ENCODE measurements at regions not wholly inside any gene's neighbourhood (a gene's known extent, or its start where the extent isn't known, plus 50 kb on each side); places are given as distances from the start of the nearest gene placed in this dataset.

- H3K9me3 ChIP-seq (ENCODE audit: control insufficient read depth, insufficient read depth, low read length), result no peaks in the 10 kb centered on the region
- no peak for TF ChIP-seq CTCF (IDR thresholded peaks at IDR 0.05; ENCODE audit: low read depth, low read length, poor library complexity, severe bottlenecking)
- TF ChIP-seq EZH2phosphoT487 (IDR thresholded peaks at IDR 0.05; ENCODE audit: borderline replicate concordance, low read length), result no peak
- H3K79me2 ChIP-seq (ENCODE audit: control insufficient read depth, low read length), result no peaks in the 10 kb centered on the region
- no peak overlapping the region for H3K27ac ChIP-seq (ENCODE audit: low read depth, low read length)
- no peaks in the 10 kb centered on the region for H3F3A ChIP-seq (ENCODE audit: control insufficient read depth, insufficient read depth)
- H4K20me1 ChIP-seq (ENCODE audit: control insufficient read depth, insufficient read depth, low read depth, low read length), result no peaks in the 10 kb centered on the region
- no peaks in the 10 kb centered on the region for H3K4me1 ChIP-seq (ENCODE audit: control insufficient read depth, low read length)
- no peaks in the 10 kb centered on the region for H3K36me3 ChIP-seq (ENCODE audit: control insufficient read depth, low read length)
- H3K27me3 ChIP-seq (ENCODE audit: control insufficient read depth, low read length), result no peaks in the 10 kb centered on the region
- no peaks in the 10 kb centered on the region for H3K9me2 ChIP-seq (replicated peaks; ENCODE audit: control insufficient read depth, low read length)
- no peak overlapping the region for H3K4me3 ChIP-seq (ENCODE audit: low read length)
- H3K4me2 ChIP-seq (ENCODE audit: low read length), result no peak overlapping the region
Measured at GRCh38 chr10:128979405-128979804, 487.6 kb upstream of the MGMT start.

GRCh38 chr10:128981251-128981650 is 485.8 kb upstream of the MGMT start:
- H3K4me3 ChIP-seq (ENCODE audit: low read length), result no peak overlapping the region
- no peak for TF ChIP-seq EZH2phosphoT487 (IDR thresholded peaks at IDR 0.05; ENCODE audit: borderline replicate concordance, low read length)
- TF ChIP-seq CTCF (IDR thresholded peaks at IDR 0.05; ENCODE audit: low read depth, low read length, poor library complexity, severe bottlenecking), result no peak
- H4K20me1 ChIP-seq (ENCODE audit: control insufficient read depth, insufficient read depth, low read depth, low read length), result no peaks in the 10 kb centered on the region
- H3K79me2 ChIP-seq (ENCODE audit: control insufficient read depth, low read length), result no peaks in the 10 kb centered on the region
- H3K4me1 ChIP-seq (ENCODE audit: control insufficient read depth, low read length), result no peaks in the 10 kb centered on the region
- no peaks in the 10 kb centered on the region for H3K9me2 ChIP-seq (replicated peaks; ENCODE audit: control insufficient read depth, low read length)
- H3K9me3 ChIP-seq (ENCODE audit: control insufficient read depth, insufficient read depth, low read length), result no peaks in the 10 kb centered on the region
- no peaks in the 10 kb centered on the region for H3K27me3 ChIP-seq (ENCODE audit: control insufficient read depth, low read length)
- no peaks in the 10 kb centered on the region for H3F3A ChIP-seq (ENCODE audit: control insufficient read depth, insufficient read depth)
- H3K36me3 ChIP-seq (ENCODE audit: control insufficient read depth, low read length), result no peaks in the 10 kb centered on the region
- H3K27ac ChIP-seq (ENCODE audit: low read depth, low read length), result no peak overlapping the region
- no peak overlapping the region for H3K4me2 ChIP-seq (ENCODE audit: low read length)

- Histone ChIP-seq H3K27me3 (ENCODE audit: control insufficient read depth, low read length) (no peaks in the 10 kb centered on the region), H3K4me2 (ENCODE audit: low read length) (no peak overlapping the region), H3K4me1 (ENCODE audit: control insufficient read depth, low read length) (no peaks in the 10 kb centered on the region), H3K79me2 (ENCODE audit: control insufficient read depth, low read length) (no peaks in the 10 kb centered on the region), H4K20me1 (ENCODE audit: control insufficient read depth, insufficient read depth, low read depth, low read length) (no peaks in the 10 kb centered on the region), H3K9me3 (ENCODE audit: control insufficient read depth, insufficient read depth, low read length) (no peaks in the 10 kb centered on the region), H3K36me3 (ENCODE audit: control insufficient read depth, low read length) (no peaks in the 10 kb centered on the region), H3K9me2 (replicated peaks; ENCODE audit: control insufficient read depth, low read length) (no peaks in the 10 kb centered on the region), H3F3A (ENCODE audit: control insufficient read depth, insufficient read depth) (no peaks in the 10 kb centered on the region), H3K4me3 (ENCODE audit: low read length) (no peak overlapping the region), H3K27ac (ENCODE audit: low read depth, low read length) (no peak overlapping the region)
- TF ChIP-seq CTCF (IDR thresholded peaks at IDR 0.05; ENCODE audit: low read depth, low read length, poor library complexity, severe bottlenecking) (no peak), EZH2phosphoT487 (IDR thresholded peaks at IDR 0.05; ENCODE audit: borderline replicate concordance, low read length) (no peak)
Measured at GRCh38 chr10:128981881-128982615, 485.0 kb upstream of the MGMT start.

Data from DOHH2 (cell line).